BJ (cell line): ENCODE measurements at regions not wholly inside any gene's neighbourhood (a gene's known extent, or its start where the extent isn't known, plus 50 kb on each side); places are given as distances from the start of the nearest gene placed in this dataset.

Experiments used
- CTCF ChIA-PET: fragments of 350-600 bp; formaldehyde crosslinking; extraction: SDS; loops from one replicate; lab custom pipeline; 2021; ENCODE audit warnings: antibody characterized with exemption, inconsistent platforms; lab: Yijun Ruan, JAX
- POLR2A ChIA-PET: fragments of 300-600 bp; sonication (Branson Sonifier 250); formaldehyde crosslinking; extraction: SDS; loops from one replicate; lab custom pipeline; 2021; ENCODE audit warnings: antibody characterized with exemption; lab: Charles Lee
- DNase-seq: peaks from one replicate; pipeline ENCODE4 v3.0.0-alpha.2; 2011; ENCODE audit warnings: low read depth
- H3K27me3 ChIP-seq: 2 replicates; pipeline ENCODE4 v1.6.0; 2011; ENCODE audit warnings: low read length; ENCODE audit not compliant: control insufficient read depth, insufficient read depth
- H3K36me3 ChIP-seq: 2 replicates; pipeline ENCODE4 v1.5.1; 2011; ENCODE audit warnings: low read length; ENCODE audit not compliant: control insufficient read depth, insufficient read depth
- H3K4me3 ChIP-seq: 2 replicates; pipeline ENCODE4 v1.5.1; 2011; ENCODE audit warnings: low read depth, mild to moderate bottlenecking, control low read depth, low read length
- TF ChIP-seq, protein P1 (sequence below): IDR thresholded peaks from 2 replicates; pipeline ENCODE4 v1.5.1; 2011; ENCODE audit warnings: low read depth, mild to moderate bottlenecking, control low read depth, inconsistent platforms, low read length, moderate library complexity; ENCODE audit not compliant: insufficient read depth

GRCh38 chr3:135632556-135633065 is 332.9 kb upstream of the PPP2R3A start:
- Histone ChIP-seq H3K36me3 (no peaks in the 10 kb centered on the region), H3K27me3 (no peaks in the 10 kb centered on the region), H3K4me3 (no peak overlapping the region)
- TF ChIP-seq, protein P1, sequence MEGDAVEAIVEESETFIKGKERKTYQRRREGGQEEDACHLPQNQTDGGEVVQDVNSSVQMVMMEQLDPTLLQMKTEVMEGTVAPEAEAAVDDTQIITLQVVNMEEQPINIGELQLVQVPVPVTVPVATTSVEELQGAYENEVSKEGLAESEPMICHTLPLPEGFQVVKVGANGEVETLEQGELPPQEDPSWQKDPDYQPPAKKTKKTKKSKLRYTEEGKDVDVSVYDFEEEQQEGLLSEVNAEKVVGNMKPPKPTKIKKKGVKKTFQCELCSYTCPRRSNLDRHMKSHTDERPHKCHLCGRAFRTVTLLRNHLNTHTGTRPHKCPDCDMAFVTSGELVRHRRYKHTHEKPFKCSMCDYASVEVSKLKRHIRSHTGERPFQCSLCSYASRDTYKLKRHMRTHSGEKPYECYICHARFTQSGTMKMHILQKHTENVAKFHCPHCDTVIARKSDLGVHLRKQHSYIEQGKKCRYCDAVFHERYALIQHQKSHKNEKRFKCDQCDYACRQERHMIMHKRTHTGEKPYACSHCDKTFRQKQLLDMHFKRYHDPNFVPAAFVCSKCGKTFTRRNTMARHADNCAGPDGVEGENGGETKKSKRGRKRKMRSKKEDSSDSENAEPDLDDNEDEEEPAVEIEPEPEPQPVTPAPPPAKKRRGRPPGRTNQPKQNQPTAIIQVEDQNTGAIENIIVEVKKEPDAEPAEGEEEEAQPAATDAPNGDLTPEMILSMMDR, result no peak
- ChIA-PET POLR2A (no interaction called here), CTCF (no interaction called here)
- no peak for DNase-seq

GRCh38 chr3:135633078-135633477 is 332.4 kb upstream of the PPP2R3A start:
- ChIA-PET CTCF (no interaction called here), POLR2A (no interaction called here)
- TF ChIP-seq, protein P1, result no peak
- no peaks in the 10 kb centered on the region for H3K36me3 ChIP-seq
- H3K27me3 ChIP-seq, result no peaks in the 10 kb centered on the region
- DNase-seq, result no peak
- H3K4me3 ChIP-seq, result no peak overlapping the region

GRCh38 chr3:135636596-135636995 is 328.9 kb upstream of the PPP2R3A start:
- TF ChIP-seq, protein P1, result no peak
- DNase-seq, result no peak
- no peaks in the 10 kb centered on the region for H3K36me3 ChIP-seq
- POLR2A ChIA-PET, result no interaction called here
- CTCF ChIA-PET, result no interaction called here
- no peaks in the 10 kb centered on the region for H3K27me3 ChIP-seq
- no peak overlapping the region for H3K4me3 ChIP-seq

GRCh38 chr3:135637013-135637412 is 328.5 kb upstream of the PPP2R3A start:
- DNase-seq, result no peak
- ChIA-PET CTCF (no interaction called here), POLR2A (no interaction called here)
- Histone ChIP-seq H3K27me3 (no peaks in the 10 kb centered on the region), H3K4me3 (no peak overlapping the region), H3K36me3 (no peaks in the 10 kb centered on the region)
- TF ChIP-seq, protein P1, result no peak

- POLR2A ChIA-PET, result no interaction called here
- Histone ChIP-seq H3K36me3 (no peaks in the 10 kb centered on the region), H3K4me3 (no peak overlapping the region), H3K27me3 (no peaks in the 10 kb centered on the region)
- TF ChIP-seq, protein P1, result no peak
- CTCF ChIA-PET, result no interaction called here
- no peak for DNase-seq
These were observed 323.8 kb upstream of the PPP2R3A start for GRCh38 chr3:135641761-135642160.
